SK-N-SH treated with all-trans-retinoic acid at 6 μM for 48 hours (cell line): ENCODE measurements at regions not wholly inside any gene's neighbourhood (a gene's known extent, or its start where the extent isn't known, plus 50 kb on each side); places are given as distances from the start of the nearest gene placed in this dataset.

ENCODE experiments used
- ATAC-seq: fragments of 200-7000 bp; cut with Tn5 transposase; 3 replicates; pipeline ENCODE4 v1.9.1; 2020; ENCODE audit warnings: mild to moderate bottlenecking, moderate library complexity
- ARNTL ChIP-seq: fragments of 450-650 bp; formaldehyde crosslinking; IDR thresholded peaks from 2 replicates; pipeline ENCODE4 v1.5.0; 2020; ENCODE audit warnings: low read depth, mild to moderate bottlenecking, moderate library complexity, borderline replicate concordance
- BACH2 ChIP-seq: fragments of 250-450 bp; sonication (Bioruptor Pico); IDR thresholded peaks from 2 replicates; pipeline ENCODE4 v1.9.0; 2021; ENCODE audit warnings: mild to moderate bottlenecking, borderline replicate concordance
- CREB5 ChIP-seq: fragments of 250-450 bp; sonication (Bioruptor Pico); IDR thresholded peaks from 2 replicates; pipeline ENCODE4 v1.5.1; 2020; ENCODE audit warnings: low read depth, mild to moderate bottlenecking, moderate library complexity
- CSDC2 ChIP-seq: fragments of 250-450 bp; sonication (Bioruptor Pico); IDR thresholded peaks from 2 replicates; pipeline ENCODE4 v1.5.0; 2020; ENCODE audit warnings: mild to moderate bottlenecking, moderate library complexity
- ESRRG ChIP-seq: fragments of 250-450 bp; sonication (Bioruptor Pico); IDR thresholded peaks from 2 replicates; pipeline ENCODE4 v1.6.1; 2021; ENCODE audit warnings: mild to moderate bottlenecking
- GLIS3 ChIP-seq: fragments of 250-450 bp; sonication (Bioruptor Pico); IDR thresholded peaks from 2 replicates; pipeline ENCODE4 v1.5.0; 2020; ENCODE audit warnings: mild to moderate bottlenecking, moderate library complexity
- ISL1 ChIP-seq: fragments of 250-450 bp; sonication (Bioruptor Pico); IDR thresholded peaks from 2 replicates; pipeline ENCODE4 v2.1.2; 2022; ENCODE audit warnings: mild to moderate bottlenecking, moderate library complexity
- OSR1 ChIP-seq: fragments of 250-450 bp; sonication (Bioruptor Pico); IDR thresholded peaks from 2 replicates; pipeline ENCODE4 v1.8.0; 2022; ENCODE audit warnings: moderate library complexity, mild to moderate bottlenecking, inconsistent platforms
- PPARA ChIP-seq: fragments of 250-450 bp; sonication (Bioruptor Pico); IDR thresholded peaks from 2 replicates; pipeline ENCODE4 v1.5.0; 2020; ENCODE audit warnings: mild to moderate bottlenecking, borderline replicate concordance
- RARB ChIP-seq: fragments of 250-450 bp; sonication (Bioruptor Pico); IDR thresholded peaks from 2 replicates; pipeline ENCODE4 v1.8.0; 2021; ENCODE audit warnings: mild to moderate bottlenecking, moderate library complexity
- TCF4 ChIP-seq: fragments of 250-450 bp; sonication (Bioruptor Pico); IDR thresholded peaks from 2 replicates; pipeline ENCODE4 v1.8.0; 2021; ENCODE audit warnings: mild to moderate bottlenecking, moderate library complexity, borderline replicate concordance
- TOX ChIP-seq: fragments of 250-450 bp; sonication (Bioruptor Pico); IDR thresholded peaks from 2 replicates; pipeline ENCODE4 v1.8.0; 2021; ENCODE audit warnings: mild to moderate bottlenecking, moderate library complexity, borderline replicate concordance
- TSHZ2 ChIP-seq: fragments of 250-450 bp; sonication (Bioruptor Pico); IDR thresholded peaks from 2 replicates; pipeline ENCODE4 v1.5.0; 2020; ENCODE audit warnings: mild to moderate bottlenecking, moderate library complexity
- ZC3H10 ChIP-seq: fragments of 250-450 bp; sonication (Bioruptor Pico); IDR thresholded peaks from 2 replicates; pipeline ENCODE4 v1.5.1; 2021; ENCODE audit warnings: mild to moderate bottlenecking, moderate library complexity
- ZFP30 ChIP-seq: fragments of 450-650 bp; formaldehyde crosslinking; IDR thresholded peaks from 2 replicates; pipeline ENCODE4 v1.5.0; 2022; ENCODE audit warnings: mild to moderate bottlenecking, moderate library complexity
- ZNF565 ChIP-seq: fragments of 450-650 bp; formaldehyde crosslinking; conservative IDR thresholded peaks from 2 replicates; pipeline ENCODE4 v1.5.0; 2020; ENCODE audit warnings: low read depth, mild to moderate bottlenecking, moderate library complexity
- ZNF70 ChIP-seq: fragments of 450-650 bp; formaldehyde crosslinking; IDR thresholded peaks from 2 replicates; pipeline ENCODE4 v1.5.0; 2020; ENCODE audit warnings: mild to moderate bottlenecking, moderate library complexity

- TF ChIP-seq ESRRG (CRISPR knock-in tag) (no peak), ZFP30 (CRISPR knock-in tag) (no peak), TCF4 (no peak)
- TF ChIP-seq, all 23 proteins: peak for 0
- no peak for ATAC-seq
Observed at GRCh38 chr11:121703201-121703600, 250.4 kb upstream of the SORL1-AS1 start.

GRCh38 chr11:121700968-121701367 is 248.2 kb upstream of the SORL1-AS1 start:
- no peak for ATAC-seq
- TF ChIP-seq ISL1 (CRISPR knock-in tag): no peak
- no peak for TF ChIP-seq RARB (CRISPR knock-in tag)
- TF ChIP-seq ZNF70 (CRISPR knock-in tag): no peak
- TF ChIP-seq CSDC2 (CRISPR knock-in tag): no peak
- no peak for TF ChIP-seq PPARA (CRISPR knock-in tag)
- no peak for TF ChIP-seq TOX (CRISPR knock-in tag)
- no peak for TF ChIP-seq CREB5 (CRISPR knock-in tag)
- TF ChIP-seq ZNF565 (CRISPR knock-in tag): no peak
- no peak for TF ChIP-seq TSHZ2 (CRISPR knock-in tag)
- TF ChIP-seq OSR1 (CRISPR knock-in tag): no peak
- TF ChIP-seq BACH2 (CRISPR knock-in tag): no peak
- no peak for TF ChIP-seq ZC3H10
- TF ChIP-seq GLIS3 (CRISPR knock-in tag): no peak
- TF ChIP-seq ESRRG (CRISPR knock-in tag): no peak
- TF ChIP-seq ARNTL (CRISPR knock-in tag): no peak

GRCh38 chr11:121699801-121700200 is 247.0 kb upstream of the SORL1-AS1 start:
- TF ChIP-seq GLIS3 (CRISPR knock-in tag): no peak
- no peak for TF ChIP-seq ISL1 (CRISPR knock-in tag)
- no peak for TF ChIP-seq CREB5 (CRISPR knock-in tag)
- TF ChIP-seq ESRRG (CRISPR knock-in tag): no peak
- TF ChIP-seq ZFP30 (CRISPR knock-in tag): no peak
- TF ChIP-seq CSDC2 (CRISPR knock-in tag): no peak
- TF ChIP-seq BACH2 (CRISPR knock-in tag): no peak
- TF ChIP-seq TSHZ2 (CRISPR knock-in tag): no peak
- no peak for ATAC-seq

GRCh38 chr11:121696931-121697670 is 244.3 kb upstream of the SORL1-AS1 start:
- no peak for ATAC-seq
- TF ChIP-seq ISL1 (CRISPR knock-in tag): no peak
- no peak for TF ChIP-seq CSDC2 (CRISPR knock-in tag)
- no peak for TF ChIP-seq ZFP30 (CRISPR knock-in tag)
- TF ChIP-seq, all 23 proteins: peak for 0
